ENCODE measurements at regions not wholly inside any gene's neighbourhood (a gene's known extent, or its start where the extent isn't known, plus 50 kb on each side); places are given as distances from the start of the nearest gene placed in this dataset.

DNA sequence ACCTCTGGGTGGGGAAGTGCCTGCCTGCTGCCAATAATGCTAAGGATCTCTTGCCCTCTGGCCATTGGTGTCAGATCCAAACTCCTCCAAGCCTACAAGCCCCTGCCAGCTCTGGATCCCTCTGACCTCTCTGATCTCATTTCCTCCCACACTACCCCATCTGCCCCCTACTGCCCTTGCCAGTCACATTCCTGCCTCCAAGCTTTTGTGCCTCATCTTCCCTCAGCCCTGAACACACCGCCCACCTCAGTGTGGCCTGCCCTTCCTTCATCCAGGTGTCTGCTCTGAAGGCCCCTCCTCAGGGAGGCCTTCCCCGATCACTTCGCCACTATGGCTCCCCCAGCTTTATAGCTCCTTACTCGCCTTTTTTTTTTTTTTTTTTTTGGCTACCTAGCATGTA, 161.0 kb upstream of the GLI2 start:
- TF ChIP-seq, protein P1, sequence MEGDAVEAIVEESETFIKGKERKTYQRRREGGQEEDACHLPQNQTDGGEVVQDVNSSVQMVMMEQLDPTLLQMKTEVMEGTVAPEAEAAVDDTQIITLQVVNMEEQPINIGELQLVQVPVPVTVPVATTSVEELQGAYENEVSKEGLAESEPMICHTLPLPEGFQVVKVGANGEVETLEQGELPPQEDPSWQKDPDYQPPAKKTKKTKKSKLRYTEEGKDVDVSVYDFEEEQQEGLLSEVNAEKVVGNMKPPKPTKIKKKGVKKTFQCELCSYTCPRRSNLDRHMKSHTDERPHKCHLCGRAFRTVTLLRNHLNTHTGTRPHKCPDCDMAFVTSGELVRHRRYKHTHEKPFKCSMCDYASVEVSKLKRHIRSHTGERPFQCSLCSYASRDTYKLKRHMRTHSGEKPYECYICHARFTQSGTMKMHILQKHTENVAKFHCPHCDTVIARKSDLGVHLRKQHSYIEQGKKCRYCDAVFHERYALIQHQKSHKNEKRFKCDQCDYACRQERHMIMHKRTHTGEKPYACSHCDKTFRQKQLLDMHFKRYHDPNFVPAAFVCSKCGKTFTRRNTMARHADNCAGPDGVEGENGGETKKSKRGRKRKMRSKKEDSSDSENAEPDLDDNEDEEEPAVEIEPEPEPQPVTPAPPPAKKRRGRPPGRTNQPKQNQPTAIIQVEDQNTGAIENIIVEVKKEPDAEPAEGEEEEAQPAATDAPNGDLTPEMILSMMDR (IDR thresholded peaks at IDR 0.05; ENCODE audit: low read depth, low read length, poor library complexity, severe bottlenecking) = no peak
- no peak for TF ChIP-seq EZH2phosphoT487 (IDR thresholded peaks at IDR 0.05; ENCODE audit: borderline replicate concordance, low read length)
- H3K4me2 ChIP-seq (ENCODE audit: low read length) = no peak overlapping the region
- no peak overlapping the region for H3K4me3 ChIP-seq (ENCODE audit: low read length)
- H4K20me1 ChIP-seq (ENCODE audit: control insufficient read depth, insufficient read depth, low read depth, low read length) = no peaks in the 10 kb centered on the region
- H3K9me2 ChIP-seq (replicated peaks; ENCODE audit: control insufficient read depth, low read length) = no peaks in the 10 kb centered on the region
- no peaks in the 10 kb centered on the region for H3K79me2 ChIP-seq (ENCODE audit: control insufficient read depth, low read length)
- no peaks in the 10 kb centered on the region for H3K9me3 ChIP-seq (ENCODE audit: control insufficient read depth, insufficient read depth, low read length)
- H3K4me1 ChIP-seq (ENCODE audit: control insufficient read depth, low read length) = no peaks in the 10 kb centered on the region
- no peaks in the 10 kb centered on the region for H3F3A ChIP-seq (ENCODE audit: control insufficient read depth, insufficient read depth)
- no peaks in the 10 kb centered on the region for H3K36me3 ChIP-seq (ENCODE audit: control insufficient read depth, low read length)
- H3K27ac ChIP-seq (ENCODE audit: low read depth, low read length) = no peak overlapping the region
- no peaks in the 10 kb centered on the region for H3K27me3 ChIP-seq (ENCODE audit: control insufficient read depth, low read length)

DNA sequence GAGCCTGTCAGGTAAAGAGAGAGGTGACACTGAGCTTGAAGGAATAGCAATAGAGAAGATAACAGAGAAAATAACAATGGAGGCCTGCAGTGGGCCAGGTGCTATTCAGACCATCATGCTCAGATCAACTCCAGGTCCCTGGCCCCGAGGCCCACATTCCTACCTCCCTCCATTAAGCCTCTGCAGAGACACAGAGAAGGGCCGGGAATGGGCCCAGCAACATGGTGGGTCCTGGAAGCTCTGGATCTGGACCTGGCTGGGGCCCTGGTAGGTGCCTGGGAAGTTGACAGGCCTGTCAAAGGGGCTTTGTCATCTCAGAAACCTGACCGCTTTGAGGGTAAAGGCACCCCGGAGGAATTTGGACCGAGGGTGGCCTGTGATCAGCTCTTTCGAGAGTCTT, 159.7 kb upstream of the GLI2 start:
- TF ChIP-seq EZH2phosphoT487 (IDR thresholded peaks at IDR 0.05; ENCODE audit: borderline replicate concordance, low read length) = no peak
- TF ChIP-seq, protein P1 (IDR thresholded peaks at IDR 0.05; ENCODE audit: low read depth, low read length, poor library complexity, severe bottlenecking) = no peak
- no peaks in the 10 kb centered on the region for H4K20me1 ChIP-seq (ENCODE audit: control insufficient read depth, insufficient read depth, low read depth, low read length)

GRCh38 chr2:120576509-120577474, 158.9 kb upstream of the GLI2 start:
- Histone ChIP-seq H4K20me1 (ENCODE audit: control insufficient read depth, insufficient read depth, low read depth, low read length) (no peaks in the 10 kb centered on the region), H3K27me3 (ENCODE audit: control insufficient read depth, low read length) (no peaks in the 10 kb centered on the region), H3K4me1 (ENCODE audit: control insufficient read depth, low read length) (no peaks in the 10 kb centered on the region), H3K4me2 (ENCODE audit: low read length) (no peak overlapping the region), H3K27ac (ENCODE audit: low read depth, low read length) (no peak overlapping the region), H3K4me3 (ENCODE audit: low read length) (no peak overlapping the region), H3K9me3 (ENCODE audit: control insufficient read depth, insufficient read depth, low read length) (no peaks in the 10 kb centered on the region), H3K79me2 (ENCODE audit: control insufficient read depth, low read length) (no peaks in the 10 kb centered on the region), H3F3A (ENCODE audit: control insufficient read depth, insufficient read depth) (no peaks in the 10 kb centered on the region), H3K36me3 (ENCODE audit: control insufficient read depth, low read length) (no peaks in the 10 kb centered on the region), H3K9me2 (replicated peaks; ENCODE audit: control insufficient read depth, low read length) (no peaks in the 10 kb centered on the region)
- no peak for TF ChIP-seq EZH2phosphoT487 (IDR thresholded peaks at IDR 0.05; ENCODE audit: borderline replicate concordance, low read length)
- TF ChIP-seq, protein P1 (IDR thresholded peaks at IDR 0.05; ENCODE audit: low read depth, low read length, poor library complexity, severe bottlenecking) = no peak

More for the DNA sequence above, 159.7 kb upstream of the GLI2 start:
- Histone ChIP-seq H3K4me3 (ENCODE audit: low read length) (no peak overlapping the region), H3K4me1 (ENCODE audit: control insufficient read depth, low read length) (no peaks in the 10 kb centered on the region), H3K9me3 (ENCODE audit: control insufficient read depth, insufficient read depth, low read length) (no peaks in the 10 kb centered on the region), H3K9me2 (replicated peaks; ENCODE audit: control insufficient read depth, low read length) (no peaks in the 10 kb centered on the region), H3F3A (ENCODE audit: control insufficient read depth, insufficient read depth) (no peaks in the 10 kb centered on the region), H3K79me2 (ENCODE audit: control insufficient read depth, low read length) (no peaks in the 10 kb centered on the region), H3K36me3 (ENCODE audit: control insufficient read depth, low read length) (no peaks in the 10 kb centered on the region), H3K4me2 (ENCODE audit: low read length) (no peak overlapping the region), H3K27ac (ENCODE audit: low read depth, low read length) (no peak overlapping the region), H3K27me3 (ENCODE audit: control insufficient read depth, low read length) (no peaks in the 10 kb centered on the region)
